Neuron (in vitro differentiated cells): ENCODE measurements at regions not wholly inside any gene's neighbourhood (a gene's known extent, or its start where the extent isn't known, plus 50 kb on each side); places are given as distances from the start of the nearest gene placed in this dataset.
"Not testable (repeated sequence)": the region's sequence is repeated elsewhere in the genome, so short reads cannot be mapped to it uniquely, and the experiment has no call there.

Experiments used
- H2AFZ ChIP-seq: one replicate; pipeline ENCODE4 v1.6.1; 2013; ENCODE audit warnings: low read depth, mild to moderate bottlenecking, inconsistent platforms, low read length, moderate library complexity
- H3K27me3 ChIP-seq: one replicate; pipeline ENCODE4 v1.6.1; 2013; ENCODE audit warnings: low read length; ENCODE audit not compliant: insufficient read depth
- H3K36me3 ChIP-seq: one replicate; pipeline ENCODE4 v1.6.1; 2013; ENCODE audit warnings: low read length; ENCODE audit not compliant: insufficient read depth
- H3K4me1 ChIP-seq: one replicate; pipeline ENCODE4 v1.6.1; 2013; ENCODE audit warnings: low read length; ENCODE audit not compliant: insufficient read depth
- H3K4me3 ChIP-seq: 2 replicates; pipeline ENCODE4 v1.5.1; 2013; ENCODE audit warnings: mild to moderate bottlenecking, low read length, moderate library complexity
- H3K9me3 ChIP-seq: one replicate; pipeline ENCODE4 v1.6.1; 2013; ENCODE audit warnings: low read length

GRCh38 chr16:79895917-79896203 lies 295.3 kb upstream of the MAF start:
- no peaks in the 10 kb centered on the region for H3K36me3 ChIP-seq
- H3K4me3 ChIP-seq, result no peak overlapping the region
- no peaks in the 10 kb centered on the region for H3K9me3 ChIP-seq
- no peaks in the 10 kb centered on the region for H3K4me1 ChIP-seq
- no peaks in the 10 kb centered on the region for H3K27me3 ChIP-seq
- H2AFZ ChIP-seq, result no peak overlapping the region

GRCh38 chr16:79895053-79895916 lies 294.7 kb upstream of the MAF start:
- H3K9me3 ChIP-seq, result no peaks in the 10 kb centered on the region
- no peaks in the 10 kb centered on the region for H3K4me1 ChIP-seq
- no peak overlapping the region for H2AFZ ChIP-seq
- H3K36me3 ChIP-seq, result no peaks in the 10 kb centered on the region
- no peaks in the 10 kb centered on the region for H3K27me3 ChIP-seq
- no peak overlapping the region for H3K4me3 ChIP-seq

- Histone ChIP-seq H3K36me3 (no peaks in the 10 kb centered on the region), H3K9me3 (no peaks in the 10 kb centered on the region), H2AFZ (no peak overlapping the region), H3K4me1 (no peaks in the 10 kb centered on the region), H3K27me3 (no peaks in the 10 kb centered on the region), H3K4me3 (no peak overlapping the region)
Measured at GRCh38 chr16:79893445-79893844, 292.9 kb upstream of the MAF start.

GRCh38 chr16:79892278-79892677 lies 291.7 kb upstream of the MAF start:
- no peaks in the 10 kb centered on the region for H3K9me3 ChIP-seq
- no peak overlapping the region for H3K4me3 ChIP-seq
- no peaks in the 10 kb centered on the region for H3K36me3 ChIP-seq
- H3K27me3 ChIP-seq, result no peaks in the 10 kb centered on the region
- no peaks in the 10 kb centered on the region for H3K4me1 ChIP-seq
- no peak overlapping the region for H2AFZ ChIP-seq

- Histone ChIP-seq H3K4me1 (no peaks in the 10 kb centered on the region), H2AFZ (no peak overlapping the region), H3K36me3 (no peaks in the 10 kb centered on the region), H3K9me3 (no peaks in the 10 kb centered on the region), H3K4me3 (no peak overlapping the region), H3K27me3 (no peaks in the 10 kb centered on the region)
Measured at GRCh38 chr16:79891458-79891857, 290.9 kb upstream of the MAF start.

GRCh38 chr16:79887541-79888540 lies 287.3 kb upstream of the MAF start:
- H3K9me3 ChIP-seq, result no peaks in the 10 kb centered on the region
- no peak overlapping the region for H2AFZ ChIP-seq
- no peak overlapping the region for H3K4me3 ChIP-seq
- no peaks in the 10 kb centered on the region for H3K4me1 ChIP-seq
- no peaks in the 10 kb centered on the region for H3K36me3 ChIP-seq
- no peaks in the 10 kb centered on the region for H3K27me3 ChIP-seq

- Histone ChIP-seq H3K4me1 (no peaks in the 10 kb centered on the region), H2AFZ (no peak overlapping the region), H3K4me3 (no peak overlapping the region), H3K36me3 (no peaks in the 10 kb centered on the region), H3K9me3 (no peaks in the 10 kb centered on the region), H3K27me3 (no peaks in the 10 kb centered on the region)
Measured at GRCh38 chr16:79885320-79885719, 284.8 kb upstream of the MAF start.

- H3K4me1 ChIP-seq, result no peaks in the 10 kb centered on the region
- H3K36me3 ChIP-seq, result no peaks in the 10 kb centered on the region
- H3K27me3 ChIP-seq, result no peaks in the 10 kb centered on the region
- H3K4me3 ChIP-seq, result no peak overlapping the region
- H2AFZ ChIP-seq, result no peak overlapping the region
- H3K9me3 ChIP-seq, result no peaks in the 10 kb centered on the region
Measured at GRCh38 chr16:79883494-79883893, 283.0 kb upstream of the MAF start.

- H3K9me3 ChIP-seq, result no peaks in the 10 kb centered on the region
- H3K27me3 ChIP-seq, result no peaks in the 10 kb centered on the region
- H3K36me3 ChIP-seq, result no peaks in the 10 kb centered on the region
- H3K4me1 ChIP-seq, result no peaks in the 10 kb centered on the region
- H2AFZ ChIP-seq, result no peak overlapping the region
- H3K4me3 ChIP-seq, result no peak overlapping the region
Measured at GRCh38 chr16:79882340-79883005, 281.9 kb upstream of the MAF start.

- not testable (repeated sequence) for H3K4me3 ChIP-seq, H3K27me3 ChIP-seq, H3K36me3 ChIP-seq, H3K4me1 ChIP-seq, H3K9me3 ChIP-seq, H2AFZ ChIP-seq
Measured at GRCh38 chr16:79881107-79881506, 280.6 kb upstream of the MAF start.

GRCh38 chr16:79876332-79876730 lies 275.8 kb upstream of the MAF start:
- Histone ChIP-seq H3K9me3 (no peaks in the 10 kb centered on the region), H3K4me3 (no peak overlapping the region), H3K27me3 (no peaks in the 10 kb centered on the region), H3K36me3 (no peaks in the 10 kb centered on the region), H2AFZ (no peak overlapping the region), H3K4me1 (no peaks in the 10 kb centered on the region)

- Histone ChIP-seq H3K4me3 (no peak overlapping the region), H2AFZ (no peak overlapping the region), H3K27me3 (no peaks in the 10 kb centered on the region), H3K36me3 (no peaks in the 10 kb centered on the region), H3K4me1 (no peaks in the 10 kb centered on the region), H3K9me3 (no peaks in the 10 kb centered on the region)
Measured at GRCh38 chr16:79874391-79874790, 273.9 kb upstream of the MAF start.

GRCh38 chr16:79873825-79874224 lies 273.3 kb upstream of the MAF start:
- no peaks in the 10 kb centered on the region for H3K9me3 ChIP-seq
- no peak overlapping the region for H3K4me3 ChIP-seq
- H3K4me1 ChIP-seq, result no peaks in the 10 kb centered on the region
- H3K36me3 ChIP-seq, result no peaks in the 10 kb centered on the region
- no peaks in the 10 kb centered on the region for H3K27me3 ChIP-seq
- no peak overlapping the region for H2AFZ ChIP-seq
